ENCODE measurements at regions not wholly inside any gene's neighbourhood (a gene's known extent, or its start where the extent isn't known, plus 50 kb on each side); places are given as distances from the start of the nearest gene placed in this dataset.

DNA sequence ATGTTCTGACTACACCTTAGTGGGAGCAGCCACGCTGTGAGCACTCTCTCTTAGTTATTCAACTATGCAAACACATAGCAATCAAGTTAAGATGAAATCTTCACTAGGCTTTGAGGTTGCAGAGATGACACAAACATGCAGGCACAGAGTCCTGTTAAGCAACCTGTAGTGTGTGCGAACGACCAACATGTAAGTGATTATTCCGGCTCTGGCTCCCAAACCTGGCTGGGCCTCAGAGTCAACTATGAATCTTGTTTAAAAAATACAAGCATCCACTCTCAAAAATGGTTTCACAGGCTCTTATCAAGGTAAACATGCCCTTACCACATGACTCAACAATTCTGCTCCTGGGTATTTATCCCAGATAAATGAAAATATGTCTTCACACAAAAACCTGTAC is 91.4 kb downstream of the IRS2 start:
- TF ChIP-seq, protein P1, sequence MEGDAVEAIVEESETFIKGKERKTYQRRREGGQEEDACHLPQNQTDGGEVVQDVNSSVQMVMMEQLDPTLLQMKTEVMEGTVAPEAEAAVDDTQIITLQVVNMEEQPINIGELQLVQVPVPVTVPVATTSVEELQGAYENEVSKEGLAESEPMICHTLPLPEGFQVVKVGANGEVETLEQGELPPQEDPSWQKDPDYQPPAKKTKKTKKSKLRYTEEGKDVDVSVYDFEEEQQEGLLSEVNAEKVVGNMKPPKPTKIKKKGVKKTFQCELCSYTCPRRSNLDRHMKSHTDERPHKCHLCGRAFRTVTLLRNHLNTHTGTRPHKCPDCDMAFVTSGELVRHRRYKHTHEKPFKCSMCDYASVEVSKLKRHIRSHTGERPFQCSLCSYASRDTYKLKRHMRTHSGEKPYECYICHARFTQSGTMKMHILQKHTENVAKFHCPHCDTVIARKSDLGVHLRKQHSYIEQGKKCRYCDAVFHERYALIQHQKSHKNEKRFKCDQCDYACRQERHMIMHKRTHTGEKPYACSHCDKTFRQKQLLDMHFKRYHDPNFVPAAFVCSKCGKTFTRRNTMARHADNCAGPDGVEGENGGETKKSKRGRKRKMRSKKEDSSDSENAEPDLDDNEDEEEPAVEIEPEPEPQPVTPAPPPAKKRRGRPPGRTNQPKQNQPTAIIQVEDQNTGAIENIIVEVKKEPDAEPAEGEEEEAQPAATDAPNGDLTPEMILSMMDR (IDR thresholded peaks at IDR 0.05) = no peak
- no peak for TF ChIP-seq POLR2A (IDR thresholded peaks at IDR 0.05)
- TF ChIP-seq EP300 (IDR thresholded peaks at IDR 0.05) = no peak
